Stimulated activated CD8-positive, alpha-beta memory T cell treated with anti-CD3 and anti-CD28 coated beads, Interleukin-2, amount 100 ng/mL, for 1 hour (primary cell): ENCODE measurements at regions not wholly inside any gene's neighbourhood (a gene's known extent, or its start where the extent isn't known, plus 50 kb on each side); places are given as distances from the start of the nearest gene placed in this dataset.
"Not testable (repeated sequence)": the region's sequence is repeated elsewhere in the genome, so short reads cannot be mapped to it uniquely, and the experiment has no call there.

ENCODE experiments used
- DNase-seq, 2 donors: peaks; one replicate each; pipeline ENCODE4 v3.0.0-alpha.2; 2020; ENCODE audit warnings: low read depth in 2 of 2

DNA sequence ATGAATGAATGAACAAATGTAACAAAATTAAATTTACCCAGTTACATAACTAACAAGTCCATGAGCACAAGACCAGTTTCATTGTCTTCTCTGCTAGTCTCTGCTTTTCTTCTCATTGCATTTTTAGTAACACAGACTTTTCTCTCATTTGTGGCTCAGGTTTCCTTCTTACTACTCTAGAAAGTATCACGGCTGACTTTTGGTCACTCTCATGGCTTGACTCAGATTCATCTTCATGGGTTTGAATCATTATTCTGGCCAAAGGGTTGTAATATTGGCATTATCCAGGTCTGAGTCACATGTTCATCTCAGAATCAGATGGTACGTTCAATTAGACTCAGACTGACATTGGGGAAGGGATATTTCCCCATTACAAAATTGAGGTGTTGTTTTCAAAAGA lies 121.5 kb upstream of the SATB1 start:
- no peak for DNase-seq

DNA sequence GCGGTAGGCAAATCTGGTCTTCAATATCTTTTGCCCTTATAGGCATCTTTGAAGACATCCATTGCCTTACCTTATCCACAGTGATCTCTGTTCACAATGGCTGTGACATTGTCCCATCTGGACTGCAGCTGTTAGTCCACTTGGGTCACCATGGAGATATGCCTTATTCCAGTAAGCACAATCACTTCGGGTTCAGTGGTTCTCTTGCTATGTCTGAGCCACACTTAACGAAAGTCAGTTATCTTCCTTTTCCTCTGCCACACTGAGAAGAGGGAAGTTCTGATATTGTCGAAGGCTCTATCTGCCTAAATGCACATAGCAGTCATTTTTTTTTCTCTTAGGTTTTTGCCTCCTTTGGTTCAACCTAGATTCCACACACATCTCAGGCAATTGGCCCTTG lies 119.0 kb upstream of the SATB1 start:
- DNase-seq, result no peak

- DNase-seq, result no peak
These were observed 113.5 kb upstream of the SATB1 start for GRCh38 chr3:18538463-18539230.

GRCh38 chr3:18533039-18533438 lies 107.9 kb upstream of the SATB1 start:
- no peak for DNase-seq

- DNase-seq, result no peak
These were observed 106.5 kb upstream of the SATB1 start for GRCh38 chr3:18531662-18532061.

GRCh38 chr3:18529631-18530030 lies 104.5 kb upstream of the SATB1 start:
- DNase-seq, result no peak

DNA sequence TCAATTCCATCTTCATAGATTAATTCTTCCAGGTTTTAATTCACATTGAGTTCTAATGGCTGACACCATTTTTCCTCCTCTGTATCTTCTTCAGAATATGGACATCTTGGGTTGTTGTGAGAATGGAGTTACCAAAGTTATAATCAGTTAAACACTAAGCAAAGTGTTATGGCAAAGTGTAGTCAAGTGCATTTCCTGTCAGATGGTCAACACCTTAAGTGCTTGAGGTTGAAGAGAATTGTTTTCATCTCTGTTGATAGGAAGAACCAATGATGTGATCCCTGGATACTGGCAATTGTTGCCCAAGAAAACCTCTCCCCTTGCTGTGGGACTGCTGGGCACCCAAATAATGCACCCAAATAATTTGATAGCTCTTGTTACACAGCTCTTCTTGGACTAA lies 102.6 kb upstream of the SATB1 start:
- no peak for DNase-seq

- DNase-seq, result no peak
These were observed 101.5 kb upstream of the SATB1 start for GRCh38 chr3:18526667-18527066.

- DNase-seq, result not testable (repeated sequence)
These were observed 91.0 kb upstream of the SATB1 start for GRCh38 chr3:18516170-18516569.

DNA sequence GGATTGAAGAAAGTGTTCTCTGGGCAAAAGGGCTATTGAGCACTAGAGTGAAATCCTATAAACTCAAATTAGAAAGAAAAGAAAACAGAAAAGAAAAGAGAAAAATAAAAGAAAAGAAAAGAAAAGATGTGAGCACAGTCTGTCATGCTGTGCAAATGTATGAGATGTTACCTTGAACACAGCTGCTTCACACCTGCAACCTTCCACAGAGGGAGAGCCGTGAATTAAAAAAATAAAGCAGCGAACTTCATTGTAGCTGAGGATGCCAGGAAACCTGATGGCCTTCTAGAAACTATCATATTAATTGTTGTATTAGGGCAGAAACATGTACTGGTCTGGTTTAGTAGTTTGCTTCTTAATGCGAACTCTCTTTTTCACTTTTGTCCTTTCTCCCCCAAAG lies 88.0 kb upstream of the SATB1 start:
- no peak for DNase-seq

- DNase-seq, result no peak
These were observed 86.9 kb upstream of the SATB1 start for GRCh38 chr3:18512007-18512406.

DNA sequence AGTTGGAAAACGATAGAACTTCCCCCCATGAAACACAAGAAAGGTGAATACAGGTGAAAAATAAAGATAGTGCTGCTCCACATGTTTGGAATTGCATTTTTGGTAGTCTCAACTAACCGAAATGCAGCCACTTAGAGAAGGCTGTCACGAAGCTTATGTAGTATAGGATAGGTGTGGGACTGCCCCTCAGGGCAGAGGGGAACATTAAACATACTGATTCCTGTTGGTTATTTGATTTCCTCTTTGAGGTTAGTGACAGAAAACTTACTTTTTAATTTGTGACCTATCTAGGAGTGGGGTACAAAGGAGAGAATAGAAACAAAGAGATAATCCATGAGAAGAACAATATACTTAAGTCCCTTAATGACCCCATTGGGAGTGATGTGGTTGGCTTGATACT lies 85.8 kb upstream of the SATB1 start:
- DNase-seq, result no peak

DNA sequence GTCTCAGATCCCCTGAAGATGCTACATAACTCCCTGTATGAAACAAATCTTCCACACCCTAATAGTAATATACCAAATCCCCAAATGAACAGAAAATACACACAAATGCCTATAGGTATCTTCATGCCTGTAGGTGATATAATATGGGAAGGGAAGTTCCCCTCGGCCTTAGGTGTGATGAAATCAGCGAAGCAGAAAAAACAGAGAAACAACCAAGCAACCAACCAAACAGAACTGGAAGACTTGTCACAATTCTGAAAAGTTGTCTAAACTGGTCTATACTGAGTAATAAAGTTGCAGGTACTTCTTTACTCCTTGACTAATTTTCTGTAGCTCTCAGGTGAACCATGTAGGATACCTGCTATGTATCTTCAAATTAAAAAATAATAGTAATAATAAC lies 82.2 kb upstream of the SATB1 start:
- no peak for DNase-seq

DNA sequence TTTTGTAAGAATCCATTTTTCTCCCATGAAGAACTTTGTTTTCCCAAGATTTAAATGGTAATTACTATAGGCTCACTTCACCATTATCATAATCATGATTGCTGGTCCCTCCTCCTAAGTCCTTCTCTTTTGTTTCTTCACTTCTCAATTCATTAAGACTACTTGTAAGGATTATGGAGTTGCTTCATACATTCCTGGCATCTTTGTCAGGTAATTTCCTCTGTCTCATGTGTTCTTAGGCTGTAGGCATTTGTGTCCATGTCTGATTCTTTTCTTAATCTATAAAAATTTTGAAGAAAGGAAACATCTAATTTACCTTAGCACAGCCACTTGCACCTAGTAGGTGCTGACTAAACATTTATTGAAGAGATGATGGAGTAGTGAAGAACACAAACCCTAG lies 79.9 kb upstream of the SATB1 start:
- no peak for DNase-seq

- no peak for DNase-seq
These were observed 76.7 kb upstream of the SATB1 start for GRCh38 chr3:18501679-18502343.

- DNase-seq, result no peak
These were observed 75.2 kb upstream of the SATB1 start for GRCh38 chr3:18500322-18500721.

DNA sequence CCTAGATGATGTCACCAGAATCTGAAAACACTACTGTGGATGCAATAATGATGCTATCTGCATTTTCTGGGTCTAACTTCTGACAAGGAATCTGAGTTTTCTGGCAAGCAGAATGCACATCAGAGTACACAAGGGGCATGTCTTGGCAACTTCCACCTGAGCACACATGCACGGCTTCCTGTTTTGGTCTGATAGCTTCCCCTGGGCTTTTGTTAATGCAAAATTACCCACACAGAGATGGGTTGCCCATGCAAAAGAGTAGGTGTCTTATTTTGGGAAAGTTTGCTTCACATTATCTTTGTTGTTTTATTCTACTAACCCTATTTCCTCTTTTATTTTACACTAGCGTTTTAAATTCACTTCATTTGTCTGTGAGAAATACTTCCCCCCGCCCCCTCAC lies 74.2 kb upstream of the SATB1 start:
- no peak for DNase-seq

GRCh38 chr3:18494251-18494650 lies 69.1 kb upstream of the SATB1 start:
- DNase-seq, result no peak

DNA sequence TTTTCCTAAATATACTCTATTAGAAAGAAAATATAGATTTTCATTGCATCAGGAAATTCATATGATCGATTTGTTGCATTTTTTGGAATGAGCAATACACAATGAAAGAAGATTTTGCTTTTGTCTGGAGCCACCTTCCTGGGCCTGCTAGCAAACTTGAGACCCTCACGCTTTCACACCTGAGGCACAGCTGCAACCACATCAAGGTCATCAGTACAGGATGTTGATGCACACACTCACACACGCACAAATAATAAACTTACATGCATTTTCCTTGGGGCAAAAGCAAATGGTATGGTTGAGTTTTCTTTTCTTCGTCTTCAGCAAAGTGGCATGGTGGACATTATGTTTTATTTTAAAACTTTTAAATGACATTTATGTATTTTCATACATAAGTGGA lies 64.8 kb upstream of the SATB1 start:
- DNase-seq, result no peak

DNA sequence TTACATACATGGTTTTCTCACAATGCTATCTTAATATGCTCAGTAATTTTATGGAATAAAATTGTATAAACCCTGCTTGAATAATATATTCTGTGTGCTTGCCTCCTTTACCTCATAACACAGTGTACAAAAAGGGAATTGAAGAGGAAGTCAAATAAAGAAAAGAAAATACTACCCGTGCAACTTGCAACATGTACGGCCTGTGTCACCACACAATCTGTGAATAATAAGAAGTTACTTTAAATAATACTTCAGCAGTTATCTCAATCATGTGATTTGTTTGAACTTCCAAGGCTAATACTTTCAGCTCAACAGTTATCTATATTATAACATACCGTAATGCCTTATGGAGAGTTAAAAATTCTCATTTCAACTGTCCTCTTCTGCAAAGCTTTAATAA lies 58.1 kb upstream of the SATB1 start:
- DNase-seq, result no peak

DNA sequence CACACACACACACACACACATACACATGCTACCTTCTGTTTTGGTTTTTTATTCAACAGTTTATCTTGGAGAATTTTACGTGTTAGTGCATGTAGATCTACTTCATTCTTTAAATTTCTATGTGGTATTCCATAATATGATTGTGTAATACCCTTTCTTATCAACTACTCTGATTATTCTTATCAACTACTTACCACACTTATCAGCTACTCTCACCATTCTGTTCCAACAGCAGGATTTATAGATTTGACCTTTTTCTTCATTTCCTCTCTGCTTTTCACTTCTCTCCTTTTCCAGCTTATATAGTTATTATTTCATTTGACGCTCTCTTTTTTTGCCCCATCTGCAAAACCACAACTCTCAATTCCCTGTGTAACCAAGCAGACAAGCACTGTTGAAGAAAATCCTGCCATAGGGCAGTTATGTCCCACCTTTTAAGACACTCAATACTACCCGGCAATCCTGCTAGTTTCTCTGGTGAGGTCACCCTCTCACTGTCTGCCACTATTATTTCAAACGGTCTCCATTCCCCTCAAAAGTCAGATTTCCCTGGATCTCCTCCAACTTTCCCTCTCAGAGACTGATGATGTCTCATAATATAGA lies 56.9 kb upstream of the SATB1 start:
- no peak for DNase-seq

DNA sequence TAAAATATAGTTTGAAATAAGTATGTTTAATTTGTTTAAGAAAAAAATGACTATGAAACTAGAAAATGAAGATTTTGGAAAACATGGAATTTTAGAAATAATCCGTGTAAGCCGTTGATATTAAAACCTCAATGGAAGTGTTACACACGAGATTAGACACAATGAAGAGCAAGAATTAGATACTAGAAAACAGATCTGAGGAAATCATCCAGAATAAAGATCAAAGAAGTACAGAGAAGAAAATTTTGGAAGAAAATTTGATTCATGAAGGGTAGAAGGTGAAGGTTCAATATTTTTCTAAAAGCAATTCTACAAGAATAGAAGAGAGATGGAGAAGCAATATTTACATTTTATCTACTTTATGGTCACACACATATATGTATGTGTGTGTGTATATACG lies 52.5 kb upstream of the SATB1 start:
- no peak for DNase-seq
